H1 (cell line): ENCODE measurements at regions not wholly inside any gene's neighbourhood (a gene's known extent, or its start where the extent isn't known, plus 50 kb on each side); places are given as distances from the start of the nearest gene placed in this dataset.

ENCODE experiments used
- CTCF ChIA-PET: fragments of 300-600 bp; sonication (Branson Sonifier 250); formaldehyde crosslinking; loops from one replicate; lab custom pipeline; 2021; ENCODE audit not compliant: partially characterized antibody; lab: Charles Lee
- POLR2A ChIA-PET: fragments of 300-600 bp; sonication (Branson Sonifier 250); formaldehyde crosslinking; loops from one replicate; lab custom pipeline; 2021; ENCODE audit warnings: inconsistent platforms; ENCODE audit not compliant: partially characterized antibody; lab: Charles Lee
- DNase-seq, 2 experiments: peaks; one replicate each; pipeline versions ENCODE4 v3.0.0 to v3.0.0-alpha.2; 2010 to 2022; ENCODE audit warnings: low spot score in 2 of 2, low read depth in 1 of 2, mixed read lengths in 1 of 2
- FAIRE-seq: peaks from 2 replicates; lab custom pipeline; 2011; peaks lifted over from hg19 to GRCh38; lab: Jason Lieb, UNC
- H2AFZ ChIP-seq: 2 replicates; pipeline ENCODE4 v1.8.1; 2012; ENCODE audit warnings: low read length, inconsistent platforms
- H2AK5ac ChIP-seq: 2 replicates; pipeline ENCODE4 v1.6.1; 2013; ENCODE audit warnings: low read depth, low read length
- H2BK120ac ChIP-seq: replicated peaks from 2 replicates; pipeline ENCODE3; 2013; ENCODE audit warnings: low read depth, low read length, inconsistent platforms
- H2BK12ac ChIP-seq: 2 replicates; pipeline ENCODE4 v1.6.1; 2013; ENCODE audit warnings: low read depth, low read length
- H2BK15ac ChIP-seq: 2 replicates; pipeline ENCODE4 v1.6.1; 2013; ENCODE audit warnings: low read length
- H2BK20ac ChIP-seq: 2 replicates; pipeline ENCODE4 v1.6.1; 2013; ENCODE audit warnings: low read length
- H2BK5ac ChIP-seq: 2 replicates; pipeline ENCODE4 v1.6.1; 2013; ENCODE audit warnings: low read depth, low read length
- H3K14ac ChIP-seq: 2 replicates; pipeline ENCODE4 v1.6.1; 2013; ENCODE audit warnings: inconsistent platforms; ENCODE audit not compliant: insufficient read length
- H3K18ac ChIP-seq: 2 replicates; pipeline ENCODE4 v1.6.1; 2013; ENCODE audit warnings: low read length; ENCODE audit errors: extremely low read depth
- H3K23ac ChIP-seq: 2 replicates; pipeline ENCODE4 v1.6.1; 2013; ENCODE audit warnings: inconsistent platforms; ENCODE audit not compliant: insufficient read length
- H3K23me2 ChIP-seq: 2 replicates; pipeline ENCODE4 v1.6.1; 2013; ENCODE audit warnings: low read depth, low read length
- H3K27ac ChIP-seq: 2 replicates; pipeline ENCODE4 v1.6.1; 2011; ENCODE audit warnings: low read depth, low read length, inconsistent platforms
- H3K27me3 ChIP-seq, 4 experiments: replicated peaks in 1 of 4; 1 replicate in 1 of 4; 2 replicates in 3 of 4; pipeline versions ENCODE4 v1.6.1 to v1.8.1; 2011 to 2013; ENCODE audit warnings: low read length in 3 of 4, mild to moderate bottlenecking in 3 of 4, inconsistent platforms in 2 of 4, mixed read lengths in 2 of 4, moderate library complexity in 1 of 4; ENCODE audit not compliant: control insufficient read depth in 3 of 4, insufficient read depth in 3 of 4; ENCODE audit errors: extremely low read depth in 1 of 4
- H3K36me3 ChIP-seq, 4 experiments: 2 replicates each; pipeline versions ENCODE4 v1.6.1 to v1.8.1; 2011 to 2013; ENCODE audit warnings: mild to moderate bottlenecking in 4 of 4, low read length in 3 of 4, moderate library complexity in 2 of 4, control low read depth in 1 of 4, inconsistent platforms in 1 of 4; ENCODE audit not compliant: insufficient read depth in 4 of 4, control insufficient read depth in 2 of 4
- H3K4ac ChIP-seq: replicated peaks from 2 replicates; pipeline ENCODE3; 2013; ENCODE audit warnings: low read length, low read depth, mixed read lengths, inconsistent platforms; ENCODE audit not compliant: insufficient read length
- H3K4me1 ChIP-seq, 4 experiments: replicated peaks in 1 of 4; 1 replicate in 1 of 4; 2 replicates in 3 of 4; pipeline versions ENCODE4 v1.6.1 to v1.8.1; 2011 to 2013; ENCODE audit warnings: low read length in 3 of 4, inconsistent platforms in 2 of 4, mixed read lengths in 1 of 4; ENCODE audit not compliant: insufficient read depth in 4 of 4, control insufficient read depth in 3 of 4
- H3K4me2 ChIP-seq, 2 experiments: 2 replicates each; pipeline versions ENCODE4 v1.6.1 to v1.8.1; 2011 to 2013; ENCODE audit warnings: low read depth in 2 of 2, low read length in 2 of 2, control low read depth in 1 of 2, inconsistent platforms in 1 of 2, mild to moderate bottlenecking in 1 of 2; ENCODE audit not compliant: insufficient read depth in 1 of 2
- H3K4me3 ChIP-seq, 4 experiments: fragments of 200-600, 300-600 bp in 1 of 4; sonication (generic), shearing (Covaris generic), sonication (Bioruptor Twin) in 1 of 4; 2 replicates each; pipeline versions ENCODE4 v1.5.1 to v1.8.1; 2011 to 2016; ENCODE audit warnings: low read length in 4 of 4, low read depth in 3 of 4, control low read depth in 2 of 4, inconsistent platforms in 2 of 4, mild to moderate bottlenecking in 2 of 4, mixed read lengths in 1 of 4, moderate library complexity in 1 of 4; ENCODE audit not compliant: insufficient read depth in 2 of 4; ENCODE audit errors: extremely low read depth in 1 of 4
- H3K56ac ChIP-seq: replicated peaks from 2 replicates; pipeline ENCODE3; 2013; ENCODE audit warnings: low read depth, mild to moderate bottlenecking, mixed read lengths, low read length, inconsistent platforms; ENCODE audit not compliant: insufficient read length
- H3K79me1 ChIP-seq: 2 replicates; pipeline ENCODE4 v1.6.1; 2013; ENCODE audit warnings: low read depth, low read length, control low read depth
- H3K79me2 ChIP-seq, 2 experiments: 2 replicates each; pipeline versions ENCODE4 v1.6.1 to v1.8.1; 2012 to 2013; ENCODE audit warnings: low read length in 2 of 2, mild to moderate bottlenecking in 2 of 2, inconsistent platforms in 1 of 2; ENCODE audit not compliant: insufficient read depth in 2 of 2, control insufficient read depth in 1 of 2
- H3K9ac ChIP-seq, 4 experiments: replicated peaks in 1 of 4; 1 replicate in 1 of 4; 2 replicates in 3 of 4; pipeline versions ENCODE4 v1.6.1 to v1.8.1; 2011 to 2013; ENCODE audit warnings: low read depth in 3 of 4, low read length in 3 of 4, control low read depth in 2 of 4, mild to moderate bottlenecking in 2 of 4, moderate library complexity in 2 of 4, inconsistent platforms in 1 of 4; ENCODE audit errors: extremely low read depth in 1 of 4
- H3K9me3 ChIP-seq, 2 experiments: 2 replicates each; pipeline versions ENCODE4 v1.6.1 to v1.8.1; 2012 to 2013; ENCODE audit warnings: mild to moderate bottlenecking in 2 of 2, moderate library complexity in 2 of 2, control low read depth in 1 of 2, inconsistent platforms in 1 of 2, low read depth in 1 of 2, low read length in 1 of 2, mixed read lengths in 1 of 2; ENCODE audit not compliant: insufficient read depth in 2 of 2
- H4K20me1 ChIP-seq, 2 experiments: replicated peaks in 1 of 2; 2 replicates each; pipeline versions ENCODE3 to v1.8.1; 2011 to 2013; ENCODE audit warnings: inconsistent platforms in 2 of 2, low read length in 2 of 2, mild to moderate bottlenecking in 1 of 2; ENCODE audit not compliant: insufficient read depth in 2 of 2, control insufficient read depth in 1 of 2
- H4K5ac ChIP-seq: 2 replicates; pipeline ENCODE4 v1.6.1; 2013; ENCODE audit warnings: low read length, low read depth, mixed read lengths, inconsistent platforms; ENCODE audit not compliant: insufficient read length
- H4K8ac ChIP-seq: 2 replicates; pipeline ENCODE4 v1.8.0; 2013; ENCODE audit warnings: mild to moderate bottlenecking, moderate library complexity, low read length, inconsistent platforms; ENCODE audit not compliant: insufficient read depth; ENCODE audit errors: extremely low read depth
- H4K91ac ChIP-seq: replicated peaks from 2 replicates; pipeline ENCODE3; 2013; ENCODE audit warnings: low read length, mixed read lengths, inconsistent platforms; ENCODE audit not compliant: insufficient read length
- ASH2L ChIP-seq: fragments of 200-600, 300-600 bp; sonication (generic); IDR thresholded peaks from one replicate; pipeline ENCODE4 v1.7.1; 2017; ENCODE audit warnings: low read length
- CTBP2 ChIP-seq: IDR thresholded peaks from 2 replicates; pipeline ENCODE4 v1.7.0; 2011; ENCODE audit warnings: borderline replicate concordance, mild to moderate bottlenecking, moderate library complexity, mixed read lengths, low read length; ENCODE audit not compliant: insufficient read depth, insufficient read length
- EP300 ChIP-seq, 2 experiments: IDR thresholded peaks; 1 replicate in 1 of 2; 2 replicates in 1 of 2; pipeline ENCODE4 v1.6.1; 2011 to 2012; ENCODE audit warnings: low read depth in 2 of 2, low read length in 2 of 2, mild to moderate bottlenecking in 2 of 2, borderline replicate concordance in 1 of 2, inconsistent platforms in 1 of 2, moderate library complexity in 1 of 2
- EZH2 ChIP-seq: fragments of 200-600 bp; sonication (generic); IDR thresholded peaks from 2 replicates; pipeline ENCODE4 v1.7.1; 2012; ENCODE audit warnings: low read depth, mild to moderate bottlenecking, moderate library complexity, low read length, inconsistent platforms; ENCODE audit not compliant: severe bottlenecking
- GABPA ChIP-seq: IDR thresholded peaks from 2 replicates; pipeline ENCODE4 v1.6.1; 2011; ENCODE audit warnings: mild to moderate bottlenecking, low read length, moderate library complexity, borderline replicate concordance; ENCODE audit not compliant: insufficient read depth
- HDAC6 ChIP-seq: IDR thresholded peaks from one replicate; pipeline ENCODE4 v1.7.1; 2012; ENCODE audit warnings: low read depth, mild to moderate bottlenecking, inconsistent platforms, low read length, moderate library complexity
- KDM4A ChIP-seq: IDR thresholded peaks from one replicate; pipeline ENCODE4 v1.7.1; 2012; ENCODE audit warnings: low read depth, mild to moderate bottlenecking, moderate library complexity, low read length, inconsistent platforms; ENCODE audit not compliant: severe bottlenecking
- PHF8 ChIP-seq: fragments of 200-600 bp; sonication (generic); conservative IDR thresholded peaks from 2 replicates; pipeline ENCODE4 v1.7.1; 2012; ENCODE audit warnings: low read depth, mild to moderate bottlenecking, inconsistent platforms, low read length, moderate library complexity
- POLR2AphosphoS5 ChIP-seq: IDR thresholded peaks from 2 replicates; pipeline ENCODE4 v1.6.1; 2011; ENCODE audit warnings: low read depth, low read length
- RFX5 ChIP-seq: IDR thresholded peaks from 2 replicates; pipeline ENCODE4 v1.6.1; 2011; ENCODE audit warnings: low read depth, low read length, improper control_type of control experiment, borderline replicate concordance
- TAF7 ChIP-seq: optimal IDR thresholded peaks from 2 replicates; pipeline ENCODE3; 2011; ENCODE audit warnings: low read depth, mild to moderate bottlenecking, inconsistent platforms, low read length, moderate library complexity, borderline replicate concordance
- WGBS, 2 experiments: shearing (Covaris generic) in 1 of 2; methylation state at CpG; one replicate each; pipeline versions ENCODE4 v1.1.6 to v1.1.7; 2013 to 2015; ENCODE audit warnings: low lambda C conversion rate in 2 of 2, mixed read lengths in 2 of 2, inconsistent platforms in 1 of 2, low coverage in 1 of 2, missing lambda C conversion rate in 1 of 2; ENCODE audit not compliant: insufficient replicate concordance in 2 of 2, insufficient coverage in 1 of 2, insufficient read length in 1 of 2; ENCODE audit errors: extremely low coverage in 1 of 2, missing lambda C conversion rate in 1 of 2; 5-methylcytosine and 5-hydroxymethylcytosine counted together
- TF ChIP-seq, protein P1 (sequence below): IDR thresholded peaks from 2 replicates; pipeline ENCODE4 v1.6.1; 2011; ENCODE audit warnings: low read length, improper control_type of control experiment

DNA sequence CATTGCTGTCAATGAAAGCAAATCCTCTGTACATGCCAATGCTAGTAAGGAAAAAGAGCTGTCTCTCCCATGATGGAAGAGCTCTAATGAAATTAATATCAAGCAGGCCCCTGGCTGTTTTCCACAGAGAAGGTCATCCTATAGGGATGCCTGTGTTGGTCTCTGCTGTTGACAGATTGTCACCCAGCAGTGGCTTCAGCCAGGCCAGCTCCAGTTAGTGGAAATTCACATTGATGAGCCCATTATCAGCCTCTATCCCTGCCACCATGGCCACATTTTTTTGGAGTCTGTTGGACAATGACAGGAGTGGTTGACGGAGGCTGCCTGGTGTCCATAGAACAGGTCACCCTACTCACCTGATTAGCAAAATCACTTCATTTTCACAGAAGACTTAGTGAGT lies 104.3 kb downstream of the GGTLC2 start:
- H3K79me1 ChIP-seq, result no peaks in the 10 kb centered on the region; the same call in 1 of the 2 replicates
- no peak overlapping the region for H2AFZ ChIP-seq
- H2AK5ac ChIP-seq, result no peak overlapping the region
- no peak overlapping the region for H2BK5ac ChIP-seq
- H3K4me2 ChIP-seq, result no peak overlapping the region
- no peak for FAIRE-seq
- no peaks in the 10 kb centered on the region for H3K23me2 ChIP-seq
- H2BK12ac ChIP-seq, result no peak overlapping the region
- no peak overlapping the region for H4K5ac ChIP-seq
- H2BK15ac ChIP-seq, result no peak overlapping the region
- H4K91ac ChIP-seq, result no peak overlapping the region
- H3K4ac ChIP-seq, result no peak overlapping the region
- H3K27me3 ChIP-seq, result peaks cover 10 to 32% (median 18%) of the 10 kb centered on the region in 4 experiments; a peak in 6 of 7 replicates
- H4K8ac ChIP-seq, result no peak overlapping the region
- no peak overlapping the region for H3K14ac ChIP-seq
- POLR2A ChIA-PET, result no interaction called here
- no peak overlapping the region for H2BK20ac ChIP-seq
- no peak for DNase-seq
- CTCF ChIA-PET, result interaction anchor here (1.0 kb wide), 1 partner anchor 159 kb away, joined by 3 read pairs; no protein-coding TSS in a partner anchor
- H3K9ac ChIP-seq, result no peak overlapping the region
- no peak overlapping the region for H3K18ac ChIP-seq
- 90% methylated on average over 1 of the region's 1 CpG; no CpG with 5 or more reads in 1 of the 2 experiments for WGBS, 2 experiments
- no peaks in the 10 kb centered on the region for H3K36me3 ChIP-seq
- H2BK120ac ChIP-seq, result no peak overlapping the region
- no peak overlapping the region for H3K4me3 ChIP-seq
- no peaks in the 10 kb centered on the region for H3K79me2 ChIP-seq
- no peak overlapping the region for H3K56ac ChIP-seq
- H3K4me1 ChIP-seq, result no peaks in the 10 kb centered on the region; a peak in 1 of 7 replicates
- no peak overlapping the region for H3K23ac ChIP-seq
- no peak overlapping the region for H3K27ac ChIP-seq
- peaks cover 26 to 58% of the 10 kb centered on the region in 2 experiments; a peak in 3 of 4 replicates for H3K9me3 ChIP-seq
- H4K20me1 ChIP-seq, result peaks cover 0 to 1% of the 10 kb centered on the region in 2 experiments
- TF ChIP-seq RFX5, result no peak
- no peak for TF ChIP-seq ASH2L
- no peak for TF ChIP-seq EZH2
- TF ChIP-seq POLR2AphosphoS5, result no peak
- TF ChIP-seq TAF7, result no peak
- no peak for TF ChIP-seq HDAC6
- TF ChIP-seq, protein P1, sequence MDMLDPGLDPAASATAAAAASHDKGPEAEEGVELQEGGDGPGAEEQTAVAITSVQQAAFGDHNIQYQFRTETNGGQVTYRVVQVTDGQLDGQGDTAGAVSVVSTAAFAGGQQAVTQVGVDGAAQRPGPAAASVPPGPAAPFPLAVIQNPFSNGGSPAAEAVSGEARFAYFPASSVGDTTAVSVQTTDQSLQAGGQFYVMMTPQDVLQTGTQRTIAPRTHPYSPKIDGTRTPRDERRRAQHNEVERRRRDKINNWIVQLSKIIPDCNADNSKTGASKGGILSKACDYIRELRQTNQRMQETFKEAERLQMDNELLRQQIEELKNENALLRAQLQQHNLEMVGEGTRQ, result no peak
- TF ChIP-seq KDM4A, result no peak
- TF ChIP-seq PHF8, result no peak
- TF ChIP-seq GABPA, result no peak
- TF ChIP-seq CTBP2, result no peak
- TF ChIP-seq EP300 (IDR thresholded peaks at IDR 0.05; ENCODE audit: borderline replicate concordance in 1 of 2, low read depth in 2 of 2, low read length in 2 of 2), result no peak
